Mucosa of descending colon (tissue), 3 donors: ENCODE measurements at regions not wholly inside any gene's neighbourhood (a gene's known extent, or its start where the extent isn't known, plus 50 kb on each side); places are given as distances from the start of the nearest gene placed in this dataset.

Experiments used
- ATAC-seq: fragments of 200-7000 bp; cut with Tn5 transposase; one replicate; pipeline ENCODE4 v1.9.1; 2020; ENCODE audit warnings: mild to moderate bottlenecking, moderate library complexity
- DNase-seq, 3 donors: peaks; one replicate each; pipeline ENCODE4 v3.0.0-alpha.2; 2020
- H3K36me3 ChIP-seq: fragments of 200-600 bp; one replicate; pipeline ENCODE4 v1.8.0; 2021; ENCODE audit warnings: low read depth, mild to moderate bottlenecking
- H3K4me1 ChIP-seq: fragments of 200-600 bp; one replicate; pipeline ENCODE4 v1.8.0; 2021; ENCODE audit warnings: low read depth, mild to moderate bottlenecking
- H3K4me3 ChIP-seq: fragments of 200-600 bp; one replicate; pipeline ENCODE4 v1.8.0; 2021; ENCODE audit warnings: mild to moderate bottlenecking
- H3K9me3 ChIP-seq: fragments of 200-600 bp; one replicate; pipeline ENCODE4 v1.8.0; 2021; ENCODE audit warnings: mild to moderate bottlenecking
- intact Hi-C, 2 donors: fragments of 100-400 bp; cut with DNase I in 1 of 2; cut with micrococcal nuclease in 1 of 2; formaldehyde crosslinking; loops; one replicate each; pipeline versions ENCODE4 v1.11.0 to v1.11.1; 2022; cut with DNase I, micrococcal nuclease
- TF ChIP-seq, protein P1 (sequence below): fragments of 200-600 bp; IDR thresholded peaks from one replicate; pipeline ENCODE4 v1.8.0; 2022; ENCODE audit warnings: antibody characterized with exemption, mild to moderate bottlenecking
- donor health status: DM: no; HTN: no; CAD: no; lungs with moderate emphysema.
- donor health status: DM: no; HTN: no; CAD: no.
- donor health status: DM: no; HTN: yes; CAD: no.

DNA sequence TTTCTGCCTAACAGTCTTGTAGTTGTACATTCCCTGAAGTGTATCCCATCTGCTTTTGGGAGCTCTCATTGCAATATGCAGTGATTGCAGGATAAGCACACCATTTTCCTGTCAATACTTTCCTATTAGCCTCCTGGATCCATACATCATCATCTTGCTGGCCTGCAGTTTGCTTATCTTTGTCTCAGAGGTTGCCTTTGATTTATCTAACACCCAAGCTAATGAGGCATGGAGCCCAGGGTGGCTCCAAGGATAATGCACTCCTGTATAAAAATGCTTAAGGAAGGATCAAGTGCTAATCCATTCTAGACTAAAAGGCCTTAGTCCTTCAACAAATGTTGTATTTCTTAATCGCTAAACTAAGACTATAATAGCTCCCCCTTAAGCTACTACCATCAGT lies 161.6 kb upstream of the OBI1 start:
- TF ChIP-seq, protein P1, sequence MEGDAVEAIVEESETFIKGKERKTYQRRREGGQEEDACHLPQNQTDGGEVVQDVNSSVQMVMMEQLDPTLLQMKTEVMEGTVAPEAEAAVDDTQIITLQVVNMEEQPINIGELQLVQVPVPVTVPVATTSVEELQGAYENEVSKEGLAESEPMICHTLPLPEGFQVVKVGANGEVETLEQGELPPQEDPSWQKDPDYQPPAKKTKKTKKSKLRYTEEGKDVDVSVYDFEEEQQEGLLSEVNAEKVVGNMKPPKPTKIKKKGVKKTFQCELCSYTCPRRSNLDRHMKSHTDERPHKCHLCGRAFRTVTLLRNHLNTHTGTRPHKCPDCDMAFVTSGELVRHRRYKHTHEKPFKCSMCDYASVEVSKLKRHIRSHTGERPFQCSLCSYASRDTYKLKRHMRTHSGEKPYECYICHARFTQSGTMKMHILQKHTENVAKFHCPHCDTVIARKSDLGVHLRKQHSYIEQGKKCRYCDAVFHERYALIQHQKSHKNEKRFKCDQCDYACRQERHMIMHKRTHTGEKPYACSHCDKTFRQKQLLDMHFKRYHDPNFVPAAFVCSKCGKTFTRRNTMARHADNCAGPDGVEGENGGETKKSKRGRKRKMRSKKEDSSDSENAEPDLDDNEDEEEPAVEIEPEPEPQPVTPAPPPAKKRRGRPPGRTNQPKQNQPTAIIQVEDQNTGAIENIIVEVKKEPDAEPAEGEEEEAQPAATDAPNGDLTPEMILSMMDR: no peak
- no peak overlapping the region for H3K4me3 ChIP-seq
- DNase-seq: no peak
- no peak for ATAC-seq
- H3K4me1 ChIP-seq: no peaks in the 10 kb centered on the region
- no peaks in the 10 kb centered on the region for H3K9me3 ChIP-seq
- intact Hi-C loops: no loop called here
- no peaks in the 10 kb centered on the region for H3K36me3 ChIP-seq

DNA sequence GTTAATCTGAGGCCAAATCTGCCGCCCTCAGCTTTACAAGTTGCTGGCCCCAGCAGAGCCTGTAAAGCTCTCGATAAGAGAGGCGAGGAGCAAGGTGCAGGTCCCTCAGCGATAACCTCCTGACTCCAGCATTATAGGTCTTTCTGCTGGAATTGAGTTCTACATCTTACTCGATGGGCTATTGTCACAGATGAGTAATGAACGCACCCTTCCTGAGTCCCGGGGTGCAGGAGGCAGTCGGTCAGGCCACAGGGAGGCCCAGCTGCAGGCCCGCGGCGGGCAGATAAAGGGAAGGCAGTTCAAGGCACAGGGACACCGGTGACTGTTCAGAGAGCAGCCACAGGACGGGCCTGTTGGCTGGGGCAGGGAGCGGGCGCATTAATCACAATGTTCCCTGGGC lies 157.6 kb upstream of the OBI1 start:
- TF ChIP-seq, protein P1: no peak
- ATAC-seq: no peak
- no peaks in the 10 kb centered on the region for H3K36me3 ChIP-seq
- H3K4me1 ChIP-seq: no peaks in the 10 kb centered on the region
- intact Hi-C loops: no loop called here
- peak in 1 of 3 donors; percentile 29 for DNase-seq
- no peaks in the 10 kb centered on the region for H3K9me3 ChIP-seq
- no peak overlapping the region for H3K4me3 ChIP-seq

DNA sequence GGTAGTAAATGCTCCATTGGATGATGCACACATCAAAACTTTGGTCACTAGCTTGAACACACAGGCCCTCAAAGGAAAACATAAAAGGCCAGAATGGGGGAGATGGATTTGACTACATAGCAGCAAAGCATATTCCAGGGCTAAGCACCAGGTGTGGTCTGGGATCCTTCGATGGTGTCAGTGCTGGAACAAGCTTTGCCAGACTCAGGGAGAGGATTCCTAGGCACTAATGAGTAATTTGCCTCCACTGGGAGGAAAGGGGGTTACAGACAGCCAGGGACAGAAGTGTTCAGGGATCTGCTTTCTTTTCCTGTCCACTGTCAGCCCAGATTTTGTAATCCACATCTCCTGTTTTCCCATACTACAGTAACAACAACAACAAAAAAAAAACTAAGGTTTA lies 157.2 kb upstream of the OBI1 start:
- Histone ChIP-seq H3K36me3 (no peaks in the 10 kb centered on the region), H3K4me1 (no peaks in the 10 kb centered on the region), H3K4me3 (no peak overlapping the region), H3K9me3 (no peaks in the 10 kb centered on the region)
- no peak for DNase-seq
- TF ChIP-seq, protein P1: no peak
- intact Hi-C loops: no loop called here
- ATAC-seq: no peak

DNA sequence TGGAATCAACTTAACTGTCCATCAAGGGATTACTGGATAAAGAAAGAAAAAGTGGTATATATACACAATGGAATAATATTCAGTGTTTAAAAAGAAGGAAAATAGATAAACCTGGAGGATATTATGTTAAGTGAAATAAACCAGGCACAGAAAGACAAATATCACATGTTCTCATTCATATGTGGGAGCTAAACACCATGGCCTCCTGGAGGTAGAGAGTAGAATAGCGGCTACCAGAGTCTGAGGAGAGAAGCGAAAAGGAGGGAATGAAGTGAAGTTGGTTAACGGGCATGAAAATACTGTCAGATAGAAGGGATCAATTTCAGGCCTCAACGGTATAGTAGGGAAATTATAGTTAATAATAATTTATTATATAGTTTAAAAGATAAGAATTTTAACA lies 147.5 kb upstream of the OBI1 start:
- ATAC-seq (no peak), DNase-seq (no peak)
- intact Hi-C loops: no loop called here
- TF ChIP-seq, protein P1: no peak
- H3K36me3 ChIP-seq: no peaks in the 10 kb centered on the region
- no peak overlapping the region for H3K4me3 ChIP-seq
- H3K4me1 ChIP-seq: no peaks in the 10 kb centered on the region
- H3K9me3 ChIP-seq: no peaks in the 10 kb centered on the region

DNA sequence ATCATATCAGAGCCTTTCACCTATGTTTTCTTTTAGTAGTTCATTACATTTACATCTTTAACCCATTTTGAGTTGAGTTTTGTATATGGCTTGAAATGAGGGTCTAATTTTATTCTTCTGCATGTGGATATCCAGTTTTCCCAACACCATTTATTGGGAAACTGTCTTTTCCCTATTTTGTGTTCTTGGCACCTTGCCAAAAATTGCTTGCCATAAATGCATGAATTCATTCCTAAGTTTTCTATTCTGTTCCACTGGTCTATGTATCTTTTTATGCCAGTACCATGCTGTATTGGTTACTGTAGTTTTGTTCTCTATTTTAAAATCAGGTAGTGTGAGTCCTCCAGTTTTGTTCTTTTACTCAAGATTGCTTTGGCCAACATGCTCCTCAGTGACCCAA lies 144.0 kb upstream of the OBI1 start:
- intact Hi-C loops: no loop called here
- ATAC-seq: no peak

DNA sequence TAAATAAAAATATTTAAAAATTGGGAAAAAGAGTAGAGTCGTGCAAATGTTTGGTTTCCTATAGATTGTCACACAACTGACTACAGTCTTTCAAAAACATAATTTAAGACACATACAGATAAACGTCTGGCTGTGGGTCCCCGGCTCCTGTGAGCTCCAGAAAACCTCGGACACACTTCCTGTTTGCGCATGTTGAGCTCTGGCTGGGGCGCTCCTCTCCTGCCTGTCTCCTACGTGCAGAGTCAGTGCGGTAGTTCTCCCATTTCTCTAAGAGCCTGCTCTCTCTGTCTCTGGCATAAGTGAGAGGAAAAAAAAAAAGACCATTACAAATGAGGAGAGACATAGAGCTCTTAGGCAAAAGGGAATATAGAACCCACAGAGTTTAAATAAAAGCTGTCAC lies 128.2 kb upstream of the OBI1 start:
- Histone ChIP-seq H3K9me3 (no peaks in the 10 kb centered on the region), H3K4me1 (no peaks in the 10 kb centered on the region), H3K36me3 (no peaks in the 10 kb centered on the region), H3K4me3 (no peak overlapping the region)
- TF ChIP-seq, protein P1: no peak
- intact Hi-C loops: no loop called here
- ATAC-seq: no peak
- DNase-seq: no peak

More for the DNA sequence above, 144.0 kb upstream of the OBI1 start:
- no peak overlapping the region for H3K4me3 ChIP-seq
- H3K36me3 ChIP-seq: no peaks in the 10 kb centered on the region
- no peak for DNase-seq
- no peaks in the 10 kb centered on the region for H3K9me3 ChIP-seq
- TF ChIP-seq, protein P1: no peak
- no peaks in the 10 kb centered on the region for H3K4me1 ChIP-seq
